BLaER1 treated with 17β-estradiol and CSF1 and Interleukin-3, amounts not matched to agents 10 nM and 100 nM (cell line): ENCODE measurements at regions not wholly inside any gene's neighbourhood (a gene's known extent, or its start where the extent isn't known, plus 50 kb on each side); places are given as distances from the start of the nearest gene placed in this dataset.

ENCODE experiments used
- H3K27ac ChIP-seq, 11 experiments: shearing (Covaris generic); formaldehyde crosslinking; 2 replicates each; pipeline ENCODE4 v1.8.1; 2022
- H3K27me3 ChIP-seq, 11 experiments: shearing (Covaris generic); formaldehyde crosslinking; 2 replicates each; pipeline ENCODE4 v1.8.1; 2022
- H3K36me3 ChIP-seq, 11 experiments: shearing (Covaris generic); formaldehyde crosslinking; 2 replicates each; pipeline ENCODE4 v1.8.1; 2022
- H3K4me1 ChIP-seq, 10 experiments: shearing (Covaris generic); formaldehyde crosslinking; 2 replicates each; pipeline ENCODE4 v1.8.1; 2022
- H3K4me2 ChIP-seq, 11 experiments: shearing (Covaris generic); formaldehyde crosslinking; 2 replicates each; pipeline ENCODE4 v1.8.1; 2022
- H3K4me3 ChIP-seq, 10 experiments: shearing (Covaris generic); formaldehyde crosslinking; 2 replicates each; pipeline ENCODE4 v1.8.1; 2022
- H3K9ac ChIP-seq, 11 experiments: shearing (Covaris generic); formaldehyde crosslinking; 2 replicates each; pipeline ENCODE4 v1.8.1; 2022
- H3K9me3 ChIP-seq, 11 experiments: shearing (Covaris generic); formaldehyde crosslinking; replicated peaks in 1 of 11; 2 replicates each; pipeline ENCODE4 v1.8.1; 2022
- H4K20me1 ChIP-seq, 11 experiments: shearing (Covaris generic); formaldehyde crosslinking; 2 replicates each; pipeline ENCODE4 v1.8.1; 2022
- Cebpa-rat ChIP-seq, 11 experiments: shearing (Covaris generic); IDR thresholded peaks; 2 replicates each; pipeline ENCODE4 v1.8.1; 2022

DNA sequence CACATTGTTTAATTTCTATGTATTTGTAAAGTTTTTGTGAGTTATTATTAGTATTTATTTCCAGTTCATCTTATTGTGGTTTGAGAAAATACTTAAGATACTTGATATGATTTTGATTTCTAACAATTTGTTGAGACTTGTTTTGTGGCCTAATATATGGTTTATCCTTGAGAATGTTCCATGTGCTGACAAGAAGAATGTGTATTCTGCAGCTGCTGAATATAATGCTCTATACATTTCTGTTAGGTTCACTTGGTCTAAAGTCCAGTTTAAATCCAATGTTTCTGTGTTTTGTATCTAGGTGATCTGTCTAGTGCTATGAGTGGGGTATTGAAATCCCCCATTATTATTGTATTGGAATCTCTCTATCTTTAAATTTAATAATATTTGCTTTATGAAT is 201.3 kb downstream of the FSIP2 start:
- Histone ChIP-seq H3K4me2 (no peak overlapping the region), H3K27me3 (no peaks in the 10 kb centered on the region), H3K4me3 (no peak overlapping the region), H3K36me3 (peaks cover 0 to 26% (median 8%) of the 10 kb centered on the region in 11 experiments; a peak in 12 of 22 replicates), H3K9me3 (peaks cover 34 to 53% (median 42%) of the 10 kb centered on the region in 11 experiments), H3K4me1 (no peaks in the 10 kb centered on the region), H4K20me1 (no peaks in the 10 kb centered on the region), H3K27ac (no peak overlapping the region), H3K9ac (no peak overlapping the region)
- no peak for TF ChIP-seq Cebpa-rat (IDR thresholded peaks at IDR 0.05)

DNA sequence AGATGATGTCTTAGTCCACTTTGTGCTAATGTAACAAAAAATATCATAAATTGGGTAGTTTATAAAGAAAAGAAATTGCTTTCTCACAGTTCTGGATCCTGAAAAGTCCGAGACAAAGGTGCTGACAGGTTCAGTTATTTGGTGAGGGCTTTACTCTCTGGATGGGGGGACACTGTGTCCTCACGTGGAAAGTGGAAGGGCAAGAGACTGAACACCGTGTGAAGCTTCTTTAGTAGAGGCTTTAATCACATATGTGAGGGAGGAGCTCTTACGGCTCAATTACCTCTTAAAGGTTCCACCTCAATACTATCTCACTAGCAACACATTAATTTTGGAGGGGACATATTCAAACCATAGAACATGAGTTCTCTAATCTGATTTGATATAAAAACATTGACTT is 204.3 kb downstream of the FSIP2 start:
- no peak overlapping the region for H3K4me3 ChIP-seq
- H3K9me3 ChIP-seq, result peaks cover 34 to 64% (median 52%) of the 10 kb centered on the region in 11 experiments
- H3K9ac ChIP-seq, result no peak overlapping the region
- H3K27ac ChIP-seq, result no peak overlapping the region
- TF ChIP-seq Cebpa-rat (IDR thresholded peaks at IDR 0.05), result no peak
- peaks cover 0 to 26% (median 8%) of the 10 kb centered on the region in 11 experiments; a peak in 12 of 22 replicates for H3K36me3 ChIP-seq
- H3K27me3 ChIP-seq, result no peaks in the 10 kb centered on the region
- no peaks in the 10 kb centered on the region for H3K4me1 ChIP-seq
- no peak overlapping the region for H3K4me2 ChIP-seq
- H4K20me1 ChIP-seq, result no peaks in the 10 kb centered on the region

DNA sequence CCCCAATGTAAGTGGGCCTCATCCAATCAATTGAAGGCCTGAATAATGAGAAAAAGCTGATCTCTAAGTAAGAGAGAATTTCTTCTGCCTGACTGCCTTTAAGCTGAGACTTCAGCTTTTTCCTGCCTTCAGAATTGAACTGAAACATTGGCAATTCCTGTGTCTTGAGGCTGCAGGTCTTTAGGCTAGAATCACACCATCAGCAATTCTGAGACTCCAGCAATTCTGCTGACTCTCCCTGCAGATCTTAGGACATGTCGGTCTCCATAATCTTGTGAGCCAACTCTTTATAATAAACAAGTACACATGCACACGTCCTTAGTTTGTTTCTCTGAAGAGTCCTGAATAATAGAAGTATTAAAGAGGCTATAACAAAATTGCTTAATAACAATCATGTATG is 209.1 kb downstream of the FSIP2 start:
- Histone ChIP-seq H3K9me3 (peaks cover 15 to 51% (median 33%) of the 10 kb centered on the region in 11 experiments), H3K4me2 (no peak overlapping the region), H3K36me3 (peaks cover 0 to 19% (median 4%) of the 10 kb centered on the region in 11 experiments; a peak in 12 of 22 replicates), H3K9ac (no peak overlapping the region), H3K4me1 (no peaks in the 10 kb centered on the region), H4K20me1 (no peaks in the 10 kb centered on the region), H3K27me3 (no peaks in the 10 kb centered on the region), H3K4me3 (no peak overlapping the region), H3K27ac (no peak overlapping the region)
- TF ChIP-seq Cebpa-rat (IDR thresholded peaks at IDR 0.05), result no peak

DNA sequence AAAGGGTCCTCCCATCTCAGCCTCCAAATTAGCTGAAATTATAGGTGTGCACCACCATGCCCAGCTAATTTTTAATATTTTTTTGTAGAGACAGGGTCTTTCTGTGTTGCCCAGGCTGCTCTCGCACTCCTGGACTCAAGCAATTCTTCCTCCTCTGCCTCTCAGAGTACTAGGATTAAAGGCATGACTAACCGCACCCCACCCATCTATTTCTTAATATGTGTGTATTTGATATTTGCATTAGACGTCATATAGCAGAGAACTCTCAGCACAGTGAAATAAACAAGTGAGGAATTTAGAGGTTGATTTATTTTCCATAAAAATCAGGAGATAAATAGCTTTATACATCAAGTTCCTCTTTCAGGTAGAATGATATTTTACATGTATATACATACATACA is 213.5 kb downstream of the FSIP2 start:
- Histone ChIP-seq H4K20me1 (no peaks in the 10 kb centered on the region), H3K4me3 (no peak overlapping the region), H3K27me3 (no peaks in the 10 kb centered on the region), H3K4me1 (no peaks in the 10 kb centered on the region), H3K36me3 (no peaks in the 10 kb centered on the region; a peak in 1 of 22 replicates), H3K4me2 (no peak overlapping the region), H3K27ac (no peak overlapping the region), H3K9ac (no peak overlapping the region), H3K9me3 (peaks cover 0 to 20% (median 0%) of the 10 kb centered on the region in 11 experiments; a peak in 5 of 22 replicates)
- no peak for TF ChIP-seq Cebpa-rat (IDR thresholded peaks at IDR 0.05)

DNA sequence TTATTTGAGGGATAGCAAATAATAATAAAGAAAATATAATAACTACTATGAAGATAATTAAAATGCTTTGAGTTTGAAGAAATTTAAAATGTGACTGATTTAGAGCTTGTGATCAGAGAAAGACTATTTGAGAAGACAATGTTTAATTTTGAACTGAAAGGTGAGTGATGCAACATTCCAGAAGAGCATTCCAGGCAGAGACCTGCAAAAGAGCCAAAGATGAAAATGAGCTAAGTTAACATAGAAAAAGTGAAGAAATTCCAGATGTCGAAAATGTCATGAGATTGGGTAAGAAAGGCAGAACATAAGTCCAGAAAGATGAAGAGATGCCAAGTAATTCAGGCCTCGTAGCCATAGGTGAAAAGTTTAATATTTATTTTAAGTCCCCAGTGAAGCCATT is 215.8 kb downstream of the FSIP2 start:
- Histone ChIP-seq H3K27ac (no peak overlapping the region), H3K9me3 (peaks cover 7 to 32% (median 10%) of the 10 kb centered on the region in 11 experiments; a peak in 20 of 22 replicates), H3K36me3 (peaks cover 0 to 7% (median 0%) of the 10 kb centered on the region in 11 experiments; a peak in 3 of 22 replicates), H3K9ac (no peak overlapping the region), H3K4me3 (no peak overlapping the region), H4K20me1 (no peaks in the 10 kb centered on the region), H3K4me2 (no peak overlapping the region), H3K4me1 (no peaks in the 10 kb centered on the region), H3K27me3 (no peaks in the 10 kb centered on the region)
- no peak for TF ChIP-seq Cebpa-rat (IDR thresholded peaks at IDR 0.05)

DNA sequence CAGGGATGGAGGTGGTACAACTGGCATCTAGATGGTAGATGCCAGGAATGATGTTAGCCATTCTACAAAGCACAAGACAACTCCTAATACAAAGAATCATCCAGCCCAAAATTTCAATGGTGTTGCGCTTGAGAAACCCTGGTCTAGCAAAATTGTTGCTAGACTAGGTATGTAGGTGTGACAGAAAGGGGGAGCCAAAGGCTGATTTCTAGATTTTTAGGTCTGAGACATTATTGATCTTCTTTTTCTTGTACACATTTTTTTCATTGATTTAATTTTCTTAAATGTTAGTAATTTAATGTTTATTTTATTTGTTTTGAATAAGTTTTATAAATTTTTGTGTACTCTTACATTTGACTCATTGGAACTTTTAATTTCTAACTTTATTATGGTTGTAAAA is 216.4 kb downstream of the FSIP2 start:
- no peak overlapping the region for H3K9ac ChIP-seq

DNA sequence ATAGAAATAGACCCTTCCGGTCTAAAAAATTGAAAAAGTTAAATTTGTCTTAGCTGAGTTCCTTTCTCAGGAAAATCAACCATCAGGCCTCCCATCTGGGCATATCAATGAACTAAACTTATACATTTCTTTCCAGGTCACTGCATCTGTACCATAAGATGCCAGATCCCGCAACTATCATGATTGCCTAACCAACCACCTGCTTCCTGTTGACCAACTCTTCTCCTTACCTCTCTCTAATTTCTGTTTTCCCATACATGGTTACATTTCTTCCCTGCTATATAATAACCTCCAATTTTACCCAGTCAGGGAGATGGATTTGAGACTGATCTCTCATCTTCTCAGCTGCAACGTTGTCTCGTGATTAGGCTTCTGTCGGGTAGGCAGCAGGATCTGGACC is 228.7 kb downstream of the FSIP2 start:
- H3K27ac ChIP-seq, result peak overlapping the region in 9 of 11 experiments; percentile 3 to 88 (median 80); a peak in 17 of 22 replicates
- peaks cover 0 to 48% (median 28%) of the 10 kb centered on the region in 11 experiments; a peak in 15 of 22 replicates for H3K36me3 ChIP-seq
- H3K4me2 ChIP-seq, result peak overlapping the region; percentile 33 to 79 (median 57); a peak in 21 of 22 replicates
- peak in 6 of 11 experiments; percentile 50 to 86 (median 84); a peak in 12 of 22 replicates for TF ChIP-seq Cebpa-rat (IDR thresholded peaks at IDR 0.05)
- peak overlapping the region in 1 of 10 experiments; percentile 31; a peak in 4 of 20 replicates for H3K4me3 ChIP-seq
- peaks cover 11 to 48% (median 31%) of the 10 kb centered on the region in 10 experiments; a peak in 19 of 20 replicates for H3K4me1 ChIP-seq
- peak overlapping the region in 7 of 11 experiments; percentile 4 to 66 (median 57); a peak in 13 of 22 replicates for H3K9ac ChIP-seq
- no peaks in the 10 kb centered on the region for H4K20me1 ChIP-seq
- no peaks in the 10 kb centered on the region for H3K27me3 ChIP-seq
- peaks cover 38 to 76% (median 65%) of the 10 kb centered on the region in 11 experiments for H3K9me3 ChIP-seq

More for the DNA sequence above, 216.4 kb downstream of the FSIP2 start:
- no peak for TF ChIP-seq Cebpa-rat (IDR thresholded peaks at IDR 0.05)
- H3K36me3 ChIP-seq, result peaks cover 0 to 14% (median 1%) of the 10 kb centered on the region in 11 experiments; a peak in 6 of 22 replicates
- H3K27ac ChIP-seq, result no peak overlapping the region
- no peak overlapping the region for H3K4me2 ChIP-seq
- H3K4me1 ChIP-seq, result no peaks in the 10 kb centered on the region
- no peaks in the 10 kb centered on the region for H4K20me1 ChIP-seq
- no peaks in the 10 kb centered on the region for H3K27me3 ChIP-seq
- H3K9me3 ChIP-seq, result peaks cover 14 to 39% (median 17%) of the 10 kb centered on the region in 11 experiments
- no peak overlapping the region for H3K4me3 ChIP-seq

DNA sequence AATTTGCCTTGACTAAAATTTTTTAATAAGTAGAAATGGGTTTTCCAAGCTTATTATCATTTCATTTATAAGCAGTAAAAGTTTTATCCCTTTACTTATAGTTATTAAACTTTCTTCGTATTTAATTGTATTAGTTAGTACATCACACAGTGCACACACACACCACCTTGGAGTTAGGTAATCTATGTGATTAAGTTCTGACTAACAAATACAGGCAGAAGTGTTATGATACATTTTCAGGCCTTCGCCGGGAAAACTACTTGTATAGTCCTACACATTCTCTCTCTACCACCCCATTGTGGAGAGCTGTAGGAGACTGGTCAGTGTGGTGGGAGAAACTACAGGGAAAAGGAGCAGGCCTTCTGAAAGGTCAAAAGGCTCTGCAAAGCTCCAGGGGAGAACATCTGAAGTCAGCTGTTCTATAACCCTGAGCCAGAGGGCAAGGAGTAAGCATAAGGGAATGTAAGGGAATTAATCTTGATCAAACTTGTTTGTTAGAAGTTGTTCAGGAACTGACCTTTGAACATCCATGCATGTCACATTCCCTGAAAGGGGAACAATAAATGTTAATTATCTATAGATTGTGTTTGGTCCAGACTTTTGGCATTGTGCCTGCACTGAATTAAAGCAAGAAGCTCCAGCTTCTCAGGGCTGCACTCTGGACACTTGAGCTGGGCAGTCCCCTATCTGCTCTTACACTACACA is 231.7 kb downstream of the FSIP2 start:
- no peak overlapping the region for H3K9ac ChIP-seq
- peaks cover 11 to 36% (median 25%) of the 10 kb centered on the region in 10 experiments; a peak in 19 of 20 replicates for H3K4me1 ChIP-seq
- H3K36me3 ChIP-seq, result peaks cover 0 to 32% (median 19%) of the 10 kb centered on the region in 11 experiments; a peak in 15 of 22 replicates
- H3K27me3 ChIP-seq, result no peaks in the 10 kb centered on the region
- peaks cover 28 to 74% (median 59%) of the 10 kb centered on the region in 11 experiments for H3K9me3 ChIP-seq
- peak overlapping the region in 4 of 11 experiments; percentile 25 to 51 (median 48); a peak in 5 of 22 replicates for H3K27ac ChIP-seq
- H4K20me1 ChIP-seq, result no peaks in the 10 kb centered on the region
- peak overlapping the region in 1 of 10 experiments; percentile 17; a peak in 2 of 20 replicates for H3K4me3 ChIP-seq
- H3K4me2 ChIP-seq, result no peak overlapping the region
- no peak for TF ChIP-seq Cebpa-rat (IDR thresholded peaks at IDR 0.05)

DNA sequence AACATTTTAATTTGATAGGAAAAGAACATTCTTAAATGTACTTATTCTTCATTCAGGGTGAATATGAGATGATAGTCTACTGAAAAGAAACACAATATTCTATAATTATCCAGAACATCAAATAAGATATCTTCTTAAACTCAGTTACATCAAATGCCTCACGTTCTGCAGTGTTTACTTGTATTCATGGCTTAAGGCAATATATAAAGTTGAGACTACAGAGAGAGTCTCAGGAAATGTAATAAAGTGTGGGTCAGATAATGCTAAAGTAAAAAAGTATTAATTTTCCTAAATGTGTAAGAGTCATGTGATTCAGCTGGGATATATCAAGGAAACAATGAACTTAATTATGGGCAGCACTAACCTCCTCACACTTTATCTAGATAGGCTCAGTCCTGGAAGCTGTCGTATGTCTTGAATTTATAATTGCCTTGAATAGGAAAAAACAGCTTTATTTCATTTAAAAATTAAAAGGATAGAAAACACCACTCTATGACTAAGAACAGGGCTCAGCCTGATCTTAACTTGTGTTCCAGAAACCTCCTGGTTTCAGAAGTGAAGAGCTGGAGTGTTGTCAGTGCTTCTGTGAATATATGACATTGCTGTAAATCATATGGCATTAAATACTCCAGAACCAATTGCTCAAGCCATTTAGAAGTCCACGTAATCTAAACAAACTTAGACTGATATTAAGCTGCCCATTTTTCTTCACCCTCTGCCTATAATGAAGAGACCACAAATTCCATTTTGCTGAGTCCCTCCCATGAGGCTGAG is 240.2 kb downstream of the FSIP2 start:
- Histone ChIP-seq H3K4me1 (no peaks in the 10 kb centered on the region), H4K20me1 (no peaks in the 10 kb centered on the region), H3K9ac (no peak overlapping the region), H3K27me3 (no peaks in the 10 kb centered on the region), H3K4me2 (no peak overlapping the region), H3K36me3 (peaks cover 0 to 13% (median 0%) of the 10 kb centered on the region in 11 experiments; a peak in 4 of 22 replicates), H3K27ac (no peak overlapping the region), H3K4me3 (no peak overlapping the region), H3K9me3 (peaks cover 8 to 36% (median 17%) of the 10 kb centered on the region in 11 experiments; a peak in 21 of 22 replicates)
- no peak for TF ChIP-seq Cebpa-rat (IDR thresholded peaks at IDR 0.05)
